Mesenchymal stem cell (in vitro differentiated cells and primary cell): ENCODE measurements at regions not wholly inside any gene's neighbourhood (a gene's known extent, or its start where the extent isn't known, plus 50 kb on each side); places are given as distances from the start of the nearest gene placed in this dataset.

Experiments
- DNase-seq: peaks from one replicate; pipeline ENCODE4 v3.0.0-alpha.2; 2013
- H2AFZ ChIP-seq: one replicate; pipeline ENCODE4 v1.6.1; 2013; ENCODE audit warnings: low read depth, mild to moderate bottlenecking, control low read depth, inconsistent platforms, low read length, moderate library complexity
- H2AK5ac ChIP-seq: 2 replicates; pipeline ENCODE4 v1.6.1; 2013; ENCODE audit warnings: low read length, moderate library complexity, mild to moderate bottlenecking, inconsistent platforms; ENCODE audit not compliant: severe bottlenecking
- H2BK120ac ChIP-seq: one replicate; pipeline ENCODE4 v1.6.1; 2013; ENCODE audit warnings: low read depth, mild to moderate bottlenecking, inconsistent platforms, low read length, moderate library complexity
- H2BK12ac ChIP-seq, 2 experiments: one replicate each; pipeline ENCODE4 v1.6.1; 2013; ENCODE audit warnings: inconsistent platforms in 2 of 2, low read length in 2 of 2, mild to moderate bottlenecking in 2 of 2, moderate library complexity in 2 of 2, control low read depth in 1 of 2
- H2BK15ac ChIP-seq: one replicate; pipeline ENCODE4 v1.6.1; 2013; ENCODE audit warnings: mild to moderate bottlenecking, low read depth, inconsistent platforms; ENCODE audit not compliant: poor library complexity, severe bottlenecking
- H2BK5ac ChIP-seq: 2 replicates; pipeline ENCODE4 v1.6.1; 2013; ENCODE audit warnings: low read depth, mild to moderate bottlenecking, low read length, control low read depth, inconsistent platforms; ENCODE audit not compliant: poor library complexity, severe bottlenecking
- H3K14ac ChIP-seq, 2 experiments: one replicate each; pipeline ENCODE4 v1.6.1; 2013; ENCODE audit warnings: inconsistent platforms in 2 of 2, low read length in 2 of 2, control low read depth in 1 of 2, mild to moderate bottlenecking in 1 of 2, moderate library complexity in 1 of 2
- H3K18ac ChIP-seq, 2 experiments: one replicate each; pipeline ENCODE4 v1.6.1; 2013; ENCODE audit warnings: inconsistent platforms in 2 of 2, low read length in 2 of 2, control low read depth in 1 of 2, low read depth in 1 of 2, mild to moderate bottlenecking in 1 of 2
- H3K23ac ChIP-seq, 2 experiments: one replicate each; pipeline ENCODE4 v1.6.1; 2013; ENCODE audit warnings: inconsistent platforms in 2 of 2, low read length in 2 of 2, mild to moderate bottlenecking in 2 of 2, moderate library complexity in 2 of 2, control low read depth in 1 of 2
- H3K27ac ChIP-seq: 2 replicates; pipeline ENCODE4 v1.5.1; 2013; ENCODE audit warnings: mild to moderate bottlenecking, moderate library complexity, low read length, control low read depth, inconsistent platforms; ENCODE audit not compliant: poor library complexity, severe bottlenecking
- H3K27me3 ChIP-seq, 2 experiments: 2 replicates each; pipeline versions ENCODE4 v1.6.1 to v1.7.0; 2013; ENCODE audit warnings: low read length in 2 of 2, mild to moderate bottlenecking in 2 of 2, moderate library complexity in 2 of 2, control low read depth in 1 of 2, inconsistent platforms in 1 of 2; ENCODE audit not compliant: control insufficient read depth in 1 of 2, insufficient read depth in 1 of 2
- H3K36me3 ChIP-seq, 2 experiments: 2 replicates each; pipeline versions ENCODE4 v1.6.1 to v1.7.0; 2013; ENCODE audit warnings: low read length in 2 of 2, control low read depth in 1 of 2, inconsistent platforms in 1 of 2, low read depth in 1 of 2, mild to moderate bottlenecking in 1 of 2; ENCODE audit not compliant: insufficient read depth in 2 of 2, control insufficient read depth in 1 of 2
- H3K4ac ChIP-seq, 2 experiments: one replicate each; pipeline ENCODE4 v1.6.1; 2013; ENCODE audit warnings: inconsistent platforms in 2 of 2, low read length in 2 of 2, mild to moderate bottlenecking in 2 of 2, moderate library complexity in 2 of 2, control low read depth in 1 of 2, low read depth in 1 of 2
- H3K4me1 ChIP-seq: 2 replicates; pipeline ENCODE4 v1.6.1; 2013; ENCODE audit warnings: low read depth, low read length, control low read depth; ENCODE audit not compliant: control insufficient read depth, insufficient read depth
- H3K4me2 ChIP-seq: 2 replicates; pipeline ENCODE4 v1.6.1; 2013; ENCODE audit warnings: low read length, mild to moderate bottlenecking, inconsistent platforms; ENCODE audit not compliant: poor library complexity, severe bottlenecking
- H3K4me3 ChIP-seq, 2 experiments: 2 replicates each; pipeline versions ENCODE4 v1.5.1 to v1.7.0; 2013; ENCODE audit warnings: low read length in 2 of 2, mild to moderate bottlenecking in 2 of 2, control low read depth in 1 of 2, low read depth in 1 of 2; ENCODE audit not compliant: insufficient read depth in 1 of 2
- H3K79me1 ChIP-seq: replicated peaks from 2 replicates; pipeline ENCODE4 v1.6.1; 2013; ENCODE audit warnings: mild to moderate bottlenecking, control low read depth, low read length, inconsistent platforms; ENCODE audit not compliant: poor library complexity, severe bottlenecking
- H3K9ac ChIP-seq: 2 replicates; pipeline ENCODE4 v1.7.0; 2013; ENCODE audit warnings: mild to moderate bottlenecking, low read length, moderate library complexity
- H3K9me3 ChIP-seq: 2 replicates; pipeline ENCODE4 v1.7.0; 2013; ENCODE audit warnings: mild to moderate bottlenecking, low read length; ENCODE audit not compliant: control insufficient read depth
- H4K8ac ChIP-seq: one replicate; pipeline ENCODE4 v1.6.1; 2013; ENCODE audit warnings: inconsistent platforms, mild to moderate bottlenecking, low read length, moderate library complexity
- H4K91ac ChIP-seq: one replicate; pipeline ENCODE4 v1.6.1; 2013; ENCODE audit warnings: mild to moderate bottlenecking, low read length, inconsistent platforms
- WGBS: methylation state at CpG from one replicate; pipeline ENCODE4 v1.1.7; 2013; ENCODE audit warnings: mixed read lengths; 5-methylcytosine and 5-hydroxymethylcytosine counted together

- Histone ChIP-seq H3K79me1 (no peaks in the 10 kb centered on the region), H2BK12ac (no peak overlapping the region), H2BK120ac (no peak overlapping the region), H3K18ac (no peak overlapping the region), H3K9ac (no peak overlapping the region), H3K23ac (no peak overlapping the region), H2BK5ac (no peak overlapping the region), H3K27ac (no peak overlapping the region), H2BK15ac (no peak overlapping the region), H2AK5ac (no peak overlapping the region), H3K4me1 (peaks cover 3% of the 10 kb centered on the region), H4K8ac (no peak overlapping the region), H4K91ac (no peak overlapping the region), H3K4ac (no peak overlapping the region), H3K27me3 (peaks cover 0 to 4% of the 10 kb centered on the region in 2 experiments), H3K14ac (no peak overlapping the region), H3K4me2 (no peak overlapping the region), H2AFZ (no peak overlapping the region), H3K9me3 (no peaks in the 10 kb centered on the region), H3K4me3 (no peak overlapping the region), H3K36me3 (peaks cover 0 to 6% of the 10 kb centered on the region in 2 experiments)
- peak; percentile 7 for DNase-seq
- WGBS: 75% methylated on average over 1 of the region's 1 CpG
Observed at GRCh38 chr1:238404481-238404880, 513.8 kb upstream of the ZP4 start.

GRCh38 chr1:238401144-238401543 lies 510.4 kb upstream of the ZP4 start:
- no peak overlapping the region for H4K8ac ChIP-seq
- no peak overlapping the region for H2BK5ac ChIP-seq
- H3K27ac ChIP-seq: no peak overlapping the region
- no peak overlapping the region for H3K18ac ChIP-seq
- no peak overlapping the region for H3K4me2 ChIP-seq
- no peak overlapping the region for H3K14ac ChIP-seq
- H3K23ac ChIP-seq: no peak overlapping the region
- peaks cover 0 to 6% of the 10 kb centered on the region in 2 experiments for H3K36me3 ChIP-seq
- no peak overlapping the region for H2BK120ac ChIP-seq
- 79% methylated on average over 1 of the region's 4 CpGs for WGBS
- H2AK5ac ChIP-seq: no peak overlapping the region
- no peak overlapping the region for H3K4me3 ChIP-seq
- H2BK12ac ChIP-seq: no peak overlapping the region
- no peaks in the 10 kb centered on the region for H3K79me1 ChIP-seq
- H3K9me3 ChIP-seq: no peaks in the 10 kb centered on the region
- no peak overlapping the region for H3K4ac ChIP-seq
- H2BK15ac ChIP-seq: no peak overlapping the region
- no peak overlapping the region for H4K91ac ChIP-seq
- no peak overlapping the region for H3K9ac ChIP-seq
- no peaks in the 10 kb centered on the region for H3K4me1 ChIP-seq
- H2AFZ ChIP-seq: no peak overlapping the region
- peaks cover 0 to 4% of the 10 kb centered on the region in 2 experiments for H3K27me3 ChIP-seq
- DNase-seq: no peak

DNA sequence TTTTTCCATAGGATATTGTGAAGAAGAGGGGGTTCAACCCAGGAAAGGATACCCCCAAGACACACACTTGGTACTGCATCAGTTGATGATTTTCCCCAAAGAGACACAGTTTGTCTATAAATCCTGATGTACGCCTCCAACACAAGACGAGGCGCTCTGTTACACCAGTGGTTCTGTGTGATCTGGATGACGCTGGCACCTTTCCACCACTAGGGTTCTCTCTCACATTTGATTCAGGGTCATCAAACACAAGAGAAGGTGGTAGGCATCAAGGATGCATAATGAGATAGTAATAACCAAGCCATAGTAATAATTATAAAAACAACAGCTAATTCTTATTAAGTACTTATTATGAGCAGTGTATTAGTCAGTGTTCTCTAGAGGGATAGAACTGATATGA lies 508.8 kb upstream of the ZP4 start:
- no peak overlapping the region for H2BK12ac ChIP-seq
- no peak overlapping the region for H2BK5ac ChIP-seq
- no peak overlapping the region for H2BK120ac ChIP-seq
- no peaks in the 10 kb centered on the region for H3K79me1 ChIP-seq
- H2AFZ ChIP-seq: no peak overlapping the region
- H2BK15ac ChIP-seq: no peak overlapping the region
- H3K4me2 ChIP-seq: no peak overlapping the region
- H3K27me3 ChIP-seq: peaks cover 0 to 4% of the 10 kb centered on the region in 2 experiments
- H3K36me3 ChIP-seq: peaks cover 0 to 6% of the 10 kb centered on the region in 2 experiments
- no peak overlapping the region for H4K8ac ChIP-seq
- no peak overlapping the region for H3K14ac ChIP-seq
- 77% methylated on average over 4 of the region's 4 CpGs for WGBS
- H3K4ac ChIP-seq: no peak overlapping the region
- H3K27ac ChIP-seq: no peak overlapping the region
- DNase-seq: no peak
- no peak overlapping the region for H4K91ac ChIP-seq
- no peak overlapping the region for H3K9ac ChIP-seq
- no peaks in the 10 kb centered on the region for H3K4me1 ChIP-seq
- H3K4me3 ChIP-seq: no peak overlapping the region
- no peak overlapping the region for H3K18ac ChIP-seq
- no peak overlapping the region for H3K23ac ChIP-seq
- H3K9me3 ChIP-seq: no peaks in the 10 kb centered on the region
- H2AK5ac ChIP-seq: no peak overlapping the region

GRCh38 chr1:238396140-238396539 lies 505.4 kb upstream of the ZP4 start:
- Histone ChIP-seq H3K4me1 (peaks cover 2% of the 10 kb centered on the region), H3K18ac (no peak overlapping the region), H3K4ac (no peak overlapping the region), H4K91ac (no peak overlapping the region), H2AFZ (no peak overlapping the region), H3K4me3 (no peak overlapping the region), H2BK120ac (no peak overlapping the region), H3K79me1 (peaks cover 1% of the 10 kb centered on the region), H2AK5ac (no peak overlapping the region), H3K9ac (no peak overlapping the region), H4K8ac (no peak overlapping the region), H2BK12ac (no peak overlapping the region), H2BK5ac (no peak overlapping the region), H3K9me3 (no peaks in the 10 kb centered on the region), H3K27ac (no peak overlapping the region), H3K27me3 (no peaks in the 10 kb centered on the region), H3K14ac (no peak overlapping the region), H3K23ac (no peak overlapping the region), H3K4me2 (no peak overlapping the region), H3K36me3 (peaks cover 0 to 4% of the 10 kb centered on the region in 2 experiments), H2BK15ac (no peak overlapping the region)
- DNase-seq: no peak
